ENCODE measurements at regions not wholly inside any gene's neighbourhood (a gene's known extent, or its start where the extent isn't known, plus 50 kb on each side); places are given as distances from the start of the nearest gene placed in this dataset.
"Not testable (repeated sequence)": the region's sequence is repeated elsewhere in the genome, so short reads cannot be mapped to it uniquely, and the experiment has no call there.

DNA sequence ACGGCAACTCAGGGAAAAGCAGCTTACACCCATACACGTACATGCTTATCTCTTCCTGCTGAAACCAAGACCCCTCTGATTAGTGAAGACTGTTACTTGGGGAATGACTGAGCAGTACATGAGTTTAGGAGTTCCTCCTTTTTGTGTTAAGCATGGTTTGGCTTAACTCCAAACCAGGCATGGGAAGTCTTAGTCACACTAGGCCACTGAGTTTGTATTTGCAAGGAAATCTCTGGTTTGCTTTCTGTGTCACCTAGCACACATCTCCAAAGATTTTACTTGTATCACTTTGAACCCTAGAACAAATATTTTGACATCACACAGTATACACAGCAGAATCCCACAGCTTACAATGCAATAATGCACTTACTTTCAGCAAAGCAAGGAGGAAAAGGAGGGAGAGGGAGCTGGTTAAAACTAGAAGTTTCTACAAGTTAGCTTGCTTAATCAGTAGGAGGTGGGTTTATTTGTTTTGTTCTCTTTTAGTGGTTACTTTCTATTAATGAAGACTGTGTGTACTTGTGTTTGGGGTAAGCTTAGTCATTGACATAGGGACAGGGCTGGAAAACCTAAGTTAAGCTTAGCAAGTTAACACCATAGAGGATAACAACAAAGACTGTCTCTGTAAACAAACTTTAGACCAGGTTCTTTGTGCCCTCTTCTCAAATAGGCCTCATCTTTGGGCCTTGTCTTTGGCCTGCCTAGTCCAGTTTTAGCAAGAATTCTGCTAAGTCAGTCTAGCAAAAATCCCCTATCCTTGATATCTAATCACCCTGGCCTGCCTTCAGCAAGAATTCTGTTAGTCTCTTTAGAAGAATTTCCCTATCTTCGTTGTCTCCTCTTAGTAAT lies 219.4 kb downstream of the MREG start:
- no peak for DNase-seq

DNA sequence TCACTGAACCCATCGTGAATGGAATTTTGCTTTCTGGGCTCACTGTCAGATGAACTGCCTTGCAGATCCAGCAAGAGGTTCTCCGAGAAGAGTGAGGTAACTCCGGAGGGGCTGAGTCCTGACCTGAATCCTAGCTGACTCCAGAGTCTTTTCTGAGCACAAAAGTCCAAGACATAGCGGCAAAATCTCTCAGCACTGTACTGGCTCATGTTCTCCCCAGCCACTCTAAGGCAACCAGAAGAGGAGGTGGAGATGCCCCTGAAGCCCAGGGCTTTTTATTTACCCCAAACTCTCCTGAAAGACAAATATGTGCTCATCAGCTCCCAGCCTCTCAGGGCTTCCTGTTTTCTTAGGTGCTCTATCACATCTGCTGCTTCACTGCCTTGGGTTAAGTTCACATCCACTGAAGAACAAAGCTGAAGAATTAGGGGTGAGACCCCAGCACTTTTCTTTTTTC lies 221.8 kb downstream of the MREG start:
- DNase-seq: no peak

DNA sequence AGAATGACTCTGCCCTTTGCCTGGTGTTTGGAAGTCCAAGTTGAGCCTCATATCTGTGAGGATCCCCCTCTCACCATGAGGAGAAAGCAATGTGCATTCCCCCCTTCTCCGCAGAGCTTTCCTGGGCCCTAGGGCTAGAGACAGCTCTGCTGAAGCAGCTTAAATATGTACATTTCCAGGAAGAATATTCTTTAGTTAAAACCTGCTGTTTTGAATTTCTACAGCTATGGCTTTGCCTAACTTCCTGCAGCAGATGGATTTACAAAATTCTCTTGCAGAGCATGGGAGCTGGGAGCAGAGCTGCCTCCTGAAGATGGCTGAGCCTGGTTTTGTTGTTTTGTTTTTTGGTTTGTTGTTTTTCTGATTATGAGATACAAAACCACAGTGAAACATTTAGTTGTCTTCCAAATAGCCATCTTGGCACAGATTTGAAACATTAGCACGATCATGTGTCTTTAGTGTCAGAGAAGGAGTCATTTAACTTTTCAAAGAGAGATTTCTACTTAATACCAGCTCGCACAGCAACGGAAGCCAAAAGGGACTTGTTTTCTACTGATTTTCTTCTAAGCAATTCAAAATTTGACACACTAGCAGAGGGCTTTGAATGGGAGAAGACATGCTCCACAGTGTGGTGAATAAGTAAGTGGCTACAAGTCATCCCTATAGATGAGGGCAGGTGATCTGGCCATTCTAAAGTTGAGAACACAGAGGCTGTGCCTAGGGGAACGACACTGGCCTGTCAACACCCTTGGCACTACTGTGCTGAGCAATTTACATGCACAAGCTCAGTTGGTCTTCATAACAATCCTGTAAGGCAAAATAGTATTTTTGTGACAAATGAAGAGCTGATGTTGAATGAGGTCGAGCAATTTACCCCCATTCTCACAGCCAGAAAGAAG lies 222.6 kb downstream of the MREG start:
- DNase-seq: no peak

DNA sequence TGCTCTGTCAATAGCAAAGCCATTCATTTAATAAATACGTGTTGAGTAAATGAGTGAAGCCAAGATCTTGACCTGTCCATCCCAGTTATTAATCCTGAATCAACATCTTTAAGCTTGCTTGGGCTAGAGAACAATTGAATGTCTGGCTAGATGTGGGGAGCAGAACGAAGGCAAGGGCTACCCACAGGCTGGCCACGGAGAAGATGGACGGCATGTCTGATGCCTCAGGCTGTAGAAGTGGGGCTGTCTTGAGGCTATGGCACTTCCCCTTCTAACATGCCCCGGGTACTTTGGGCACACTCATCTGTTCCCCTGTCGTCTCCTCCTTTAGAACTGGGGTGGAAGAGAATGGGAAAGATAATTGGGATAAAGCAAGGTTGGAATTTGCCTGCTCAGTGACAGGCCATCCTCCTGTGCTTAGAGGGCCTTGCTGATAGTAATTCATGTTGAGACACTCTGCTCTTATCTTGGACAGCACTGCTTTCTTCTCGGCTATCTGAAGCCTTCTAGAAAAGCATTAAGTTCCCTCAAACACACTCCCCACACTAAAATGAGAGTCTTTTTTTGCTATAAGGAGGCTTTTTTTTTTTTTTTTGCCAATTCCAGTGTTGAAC lies 225.7 kb downstream of the MREG start:
- DNase-seq: no peak

DNA sequence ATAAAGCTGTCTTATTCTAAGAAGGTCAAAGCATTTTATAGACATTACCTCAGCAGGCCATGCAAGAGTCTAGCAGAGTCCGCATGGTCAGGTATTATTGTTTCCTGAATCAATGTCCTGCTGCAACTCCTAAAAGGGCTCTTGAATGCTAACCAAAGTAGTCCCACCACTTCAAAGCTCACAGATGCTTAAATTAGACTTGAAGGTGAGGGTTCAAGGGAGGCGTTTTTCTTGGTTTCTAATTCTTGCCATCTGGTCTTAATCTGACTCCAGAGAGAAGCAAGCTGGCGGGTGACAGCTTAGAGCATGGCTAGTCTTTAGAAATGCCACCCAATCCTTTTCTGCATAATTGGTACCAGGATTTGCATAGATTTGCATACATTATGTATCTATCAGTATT lies 226.3 kb downstream of the MREG start:
- no peak for DNase-seq

DNA sequence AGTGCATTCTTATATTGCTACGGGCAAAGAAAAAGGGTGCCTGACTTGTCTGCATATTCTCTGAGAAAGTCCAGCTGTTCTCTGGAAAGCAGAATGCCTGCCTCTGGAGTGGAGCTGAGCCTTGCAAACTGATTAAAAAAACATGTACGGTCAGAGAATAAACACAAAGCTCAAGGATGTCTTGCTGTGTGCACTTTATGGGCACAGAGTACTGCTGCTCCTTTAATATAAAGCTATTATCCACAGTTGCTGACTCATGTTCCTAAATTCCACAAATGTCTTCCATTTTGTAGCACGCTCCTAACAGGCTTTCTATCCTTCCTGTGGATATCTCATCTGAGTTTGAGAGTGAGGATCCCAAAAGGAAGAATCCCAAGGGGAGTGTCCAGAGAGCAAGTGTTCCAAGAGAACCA lies 229.0 kb downstream of the MREG start:
- no peak for DNase-seq

DNA sequence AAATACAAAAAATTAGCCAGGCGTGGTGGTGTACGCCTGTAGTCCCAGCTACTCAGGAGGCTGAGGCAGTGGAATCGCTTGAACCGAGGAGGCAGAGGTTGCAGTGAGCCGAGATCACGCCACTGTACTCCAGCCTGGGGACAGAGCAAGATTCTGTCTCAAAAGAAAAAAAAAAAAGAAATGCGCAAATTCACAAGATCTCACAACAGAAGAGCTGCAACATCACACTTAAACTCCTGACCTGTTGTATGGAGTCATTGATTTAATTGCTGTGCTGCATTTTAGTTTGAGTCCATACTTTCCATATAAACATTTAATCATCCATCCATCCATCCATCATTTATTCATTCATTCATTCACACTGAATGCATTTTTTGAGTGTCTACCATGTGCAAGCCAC lies 229.7 kb downstream of the MREG start:
- DNase-seq: not testable (repeated sequence)

DNA sequence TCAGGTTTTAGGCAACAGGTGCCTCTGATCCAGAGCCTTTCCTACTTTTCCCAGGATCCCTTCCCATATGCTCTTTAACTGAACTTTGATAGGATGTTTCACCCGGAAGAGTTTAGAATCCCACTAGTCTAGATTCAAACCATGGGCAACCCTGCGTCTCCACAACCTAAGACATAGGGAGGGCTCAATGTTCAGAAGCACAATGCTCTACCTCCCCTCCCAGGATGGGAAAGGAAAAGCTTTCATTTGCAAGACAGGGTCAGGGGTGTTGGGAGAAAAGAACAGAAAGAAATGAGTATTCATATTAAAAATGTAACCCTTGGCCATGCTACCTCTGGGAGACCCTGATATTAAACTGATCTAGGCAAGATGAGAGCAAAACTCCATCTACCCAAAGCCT lies 230.4 kb downstream of the MREG start:
- no peak for DNase-seq

DNA sequence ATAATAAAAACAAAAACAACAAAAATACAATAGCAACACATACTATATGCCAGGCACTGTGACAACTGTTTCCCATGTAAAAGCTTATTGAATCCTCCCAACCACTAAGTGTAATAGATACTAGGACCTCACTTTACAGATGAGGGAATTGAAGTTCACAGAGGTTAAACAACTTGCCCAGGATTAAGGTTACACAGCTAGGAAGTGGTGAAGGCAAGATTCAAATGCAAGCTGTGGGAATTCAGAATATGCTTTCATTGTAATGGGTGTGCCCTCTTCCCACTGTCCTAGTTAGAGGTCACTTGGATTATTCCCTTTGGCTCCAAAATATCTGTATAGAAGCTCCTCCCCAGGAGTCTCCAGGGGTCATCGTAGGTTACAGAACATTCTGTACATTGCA lies 231.1 kb downstream of the MREG start:
- no peak for DNase-seq

DNA sequence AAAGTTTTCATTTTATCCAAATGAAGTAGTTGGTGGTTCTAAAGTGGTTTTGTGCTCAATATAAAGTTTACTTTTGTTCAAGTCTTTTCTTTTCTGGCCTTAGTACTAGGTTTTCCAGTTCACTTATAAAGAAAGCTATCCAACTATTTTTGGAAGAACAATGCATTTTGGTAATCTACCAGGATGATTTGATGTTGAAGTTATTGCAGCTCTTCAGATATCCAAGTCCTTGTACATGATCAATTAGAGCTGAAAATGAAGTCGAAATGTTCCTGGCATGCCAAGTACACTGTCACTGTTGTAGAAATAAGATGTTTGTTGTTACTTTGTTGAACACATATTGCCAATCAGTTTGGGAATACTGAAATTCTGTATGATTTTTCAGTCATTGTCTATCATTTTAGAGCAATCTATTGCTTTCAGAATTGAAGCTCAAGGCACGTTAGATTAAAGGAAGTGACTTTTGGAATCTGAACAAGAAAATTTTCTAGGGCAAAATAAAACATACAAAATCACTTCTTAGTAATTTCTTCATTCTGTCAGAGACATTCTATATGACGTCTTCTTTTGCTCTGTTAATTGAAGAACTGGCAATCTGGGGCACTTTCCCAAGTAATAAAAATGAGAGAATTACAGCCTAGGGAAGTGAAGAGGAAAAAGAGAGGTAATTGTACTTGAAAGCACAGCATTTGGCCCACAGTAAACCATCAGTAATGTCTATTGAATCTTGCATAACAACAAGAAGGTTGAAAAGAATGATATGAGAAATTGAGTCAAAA lies 232.3 kb downstream of the MREG start:
- DNase-seq: no peak

DNA sequence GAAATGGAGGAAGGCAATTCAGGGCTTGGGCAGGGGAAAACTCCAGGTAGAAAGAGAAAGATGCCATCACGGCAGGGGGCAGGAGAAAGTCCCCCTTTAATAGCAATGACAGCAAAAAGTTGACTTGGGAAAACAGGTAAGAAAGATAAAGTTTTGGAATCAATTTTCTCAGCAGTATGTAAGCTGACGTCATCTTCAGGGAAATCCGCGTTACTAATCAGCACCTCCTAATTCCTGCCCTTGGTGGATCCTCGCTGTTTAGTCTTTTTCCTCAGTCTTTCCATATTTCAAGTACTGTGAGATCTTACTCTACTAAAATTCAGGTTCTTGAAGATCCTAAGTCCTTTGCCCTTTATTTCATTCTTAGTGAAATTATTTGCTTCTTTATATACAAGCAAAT lies 233.0 kb downstream of the MREG start:
- DNase-seq: no peak

DNA sequence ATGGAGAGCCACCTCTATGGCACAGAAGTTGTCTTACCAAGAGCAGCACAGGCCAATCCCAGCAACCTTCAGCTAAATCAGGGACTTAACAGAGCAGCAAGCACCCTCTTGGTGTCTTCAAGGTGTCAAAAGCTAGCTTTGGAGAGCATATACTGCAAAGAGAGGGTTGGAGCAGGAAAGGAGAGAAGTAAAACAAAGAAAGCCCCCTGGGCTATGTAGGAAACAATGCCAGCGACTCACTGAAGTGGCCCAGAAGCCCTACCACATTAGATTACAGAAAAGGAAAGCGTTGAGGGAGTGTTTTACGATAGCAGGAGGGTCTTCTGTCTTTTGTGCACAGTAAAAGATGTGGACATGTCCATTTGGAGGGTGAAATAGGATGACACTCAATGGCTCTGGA lies 233.4 kb downstream of the MREG start:
- no peak for DNase-seq

DNA sequence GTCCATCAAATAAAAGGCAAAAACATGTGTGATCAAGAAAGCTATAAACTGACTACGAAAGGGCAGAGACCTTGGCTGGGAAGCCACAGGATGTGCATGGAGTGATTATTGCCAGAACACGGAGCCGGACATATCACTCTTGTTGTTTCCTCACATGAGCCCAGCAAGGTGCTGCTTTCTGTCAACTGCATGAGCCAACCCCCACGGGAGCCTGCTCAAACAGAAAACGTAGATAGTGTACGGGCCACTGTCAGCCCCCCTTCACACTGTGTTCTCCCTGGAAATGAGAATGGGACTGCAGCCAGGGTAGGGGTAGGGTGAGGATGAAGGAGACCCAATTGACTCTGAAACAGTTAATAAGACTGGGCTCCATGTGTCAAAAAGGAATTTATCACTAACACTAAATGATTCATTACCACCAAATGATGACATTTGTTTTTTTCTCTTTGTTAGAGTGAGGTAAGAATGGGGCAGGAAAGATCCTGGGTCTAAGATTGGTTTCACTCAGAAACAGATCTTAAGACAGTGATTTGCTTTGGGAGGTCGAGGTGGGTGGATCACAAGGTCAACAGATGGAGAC lies 235.8 kb downstream of the MREG start:
- no peak for DNase-seq

DNA sequence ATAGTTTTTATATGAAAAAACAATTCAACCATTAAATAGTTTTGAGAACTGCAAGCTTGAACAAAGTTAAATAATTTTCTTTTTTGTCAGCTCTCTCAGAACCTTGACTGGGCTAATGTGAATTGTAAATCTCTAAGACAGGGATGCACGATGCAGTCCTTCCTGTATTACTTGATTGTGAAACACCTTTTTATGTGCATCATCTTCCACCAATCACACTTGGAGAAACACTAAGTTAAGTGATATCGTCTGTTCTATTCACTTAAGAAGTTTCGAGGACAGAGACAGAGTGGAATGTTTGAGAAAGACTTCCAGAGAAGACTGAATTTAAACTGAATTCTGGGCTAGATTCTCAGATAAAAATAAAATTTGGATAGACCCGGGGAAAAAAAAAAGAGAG lies 238.2 kb downstream of the MREG start:
- DNase-seq: no peak

DNA sequence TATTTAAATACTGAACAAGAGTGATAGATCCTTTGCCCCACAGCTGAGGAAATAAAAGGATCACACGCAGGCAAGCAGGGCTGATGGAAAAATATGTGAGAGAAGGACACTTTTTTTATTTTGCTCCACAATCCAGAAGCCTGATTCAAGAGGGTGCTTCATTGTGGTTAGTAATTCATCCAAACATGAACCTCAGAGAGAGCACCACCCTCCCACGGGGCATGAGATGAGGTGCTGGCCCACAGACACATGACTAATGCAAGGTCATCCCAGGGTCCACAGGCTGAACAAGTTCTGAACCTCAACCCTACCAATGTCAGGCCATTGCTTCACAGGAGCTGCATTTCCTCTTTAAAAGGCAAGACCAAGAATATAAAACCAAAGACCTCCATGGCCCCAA lies 239.6 kb downstream of the MREG start:
- DNase-seq: no peak

DNA sequence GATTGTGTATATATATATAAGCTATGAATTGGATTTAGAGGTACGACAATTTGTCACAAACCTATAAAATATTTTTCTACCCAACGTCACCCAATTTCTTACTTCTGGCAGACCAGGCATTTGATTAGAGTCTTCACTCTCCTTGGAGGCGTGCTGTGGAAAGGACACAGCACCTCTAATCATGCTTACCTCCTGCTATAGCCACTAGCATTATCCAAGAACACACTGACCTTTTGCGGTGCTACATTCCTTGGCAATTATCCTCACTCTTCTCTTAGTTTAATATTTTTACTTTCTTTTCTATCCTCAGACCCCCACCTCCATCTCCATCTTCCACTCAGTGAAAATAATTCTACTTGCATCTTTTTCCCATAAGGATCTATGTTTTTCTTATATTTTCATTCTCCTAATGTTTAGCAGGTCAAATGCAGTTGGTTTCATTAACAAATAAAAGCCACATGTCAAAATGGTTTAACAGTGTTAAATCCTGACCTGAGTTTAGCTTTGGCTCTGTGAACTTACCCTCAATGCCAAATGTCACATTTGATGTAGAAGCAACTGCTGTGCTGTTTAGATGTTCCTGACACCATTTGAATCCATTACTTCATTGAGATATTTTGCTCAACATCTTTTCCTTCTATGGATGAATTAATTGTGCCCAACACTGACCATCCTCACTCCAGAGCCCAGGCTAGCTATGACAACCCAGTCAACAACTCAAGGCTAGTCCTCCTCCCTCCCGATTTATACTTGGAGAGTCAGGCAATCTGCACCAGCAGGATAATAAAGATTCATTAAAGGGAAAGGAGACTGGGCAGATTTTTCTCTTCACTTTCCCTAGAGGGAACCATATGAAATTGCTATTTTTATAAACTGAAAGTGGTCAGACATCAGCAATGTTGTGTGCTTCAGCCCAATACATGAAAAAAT lies 240.5 kb downstream of the MREG start:
- no peak for DNase-seq

DNA sequence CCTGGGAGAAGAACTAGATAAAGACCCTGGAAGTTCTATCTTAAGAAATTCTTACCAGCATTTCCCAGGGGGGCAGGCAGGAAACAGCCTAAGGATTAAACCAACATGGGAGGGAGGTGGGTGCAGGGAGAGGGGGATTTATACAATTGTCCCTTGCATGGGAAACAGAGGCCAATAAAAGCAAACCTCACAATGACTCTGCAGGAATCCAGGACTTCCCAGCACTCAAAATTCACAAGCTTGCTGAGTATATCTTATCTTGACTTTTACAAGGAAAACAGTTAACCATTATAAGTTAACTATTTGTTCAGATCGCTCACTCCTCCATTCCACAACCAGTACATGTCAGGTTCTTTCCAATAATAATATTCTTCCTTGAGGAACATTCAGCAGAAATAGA lies 241.3 kb downstream of the MREG start:
- no peak for DNase-seq

DNA sequence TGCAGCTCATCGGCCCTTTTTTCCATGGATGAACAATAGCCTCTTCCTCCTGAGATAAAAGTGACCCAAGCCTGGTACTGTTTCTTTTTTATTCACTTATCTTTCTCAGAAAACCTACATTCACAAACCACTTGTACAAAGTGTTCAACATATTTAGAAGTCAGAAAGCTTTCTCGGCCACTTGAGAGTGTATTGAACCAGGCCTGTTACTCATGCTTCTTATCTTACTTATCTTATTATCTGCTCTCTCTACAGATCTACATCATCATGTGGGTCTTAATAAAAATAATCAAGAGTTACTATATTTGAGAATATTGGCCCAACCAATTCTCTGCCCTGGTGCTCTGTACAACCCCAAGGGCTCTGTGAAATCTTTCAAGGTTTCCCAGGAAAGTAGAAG lies 242.1 kb downstream of the MREG start:
- DNase-seq: no peak

DNA sequence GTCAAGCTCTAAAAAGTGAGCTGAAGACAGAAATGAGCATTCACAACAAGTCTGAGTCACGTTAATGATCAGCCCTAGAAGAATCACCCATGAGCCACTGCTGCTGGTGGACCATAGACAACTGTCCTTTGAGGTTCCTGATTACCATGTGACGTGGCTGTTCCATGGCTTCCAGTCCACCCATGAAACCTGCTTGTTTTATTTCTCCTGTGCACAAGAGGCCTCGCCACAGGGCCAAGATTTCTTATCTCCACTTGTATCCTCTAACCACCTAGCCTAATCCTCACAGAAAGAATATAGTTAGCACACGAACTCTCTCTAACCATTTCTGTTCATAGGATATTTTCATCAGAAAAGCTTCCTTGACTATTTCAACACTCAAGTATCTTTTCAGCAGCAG lies 242.7 kb downstream of the MREG start:
- DNase-seq: no peak

DNA sequence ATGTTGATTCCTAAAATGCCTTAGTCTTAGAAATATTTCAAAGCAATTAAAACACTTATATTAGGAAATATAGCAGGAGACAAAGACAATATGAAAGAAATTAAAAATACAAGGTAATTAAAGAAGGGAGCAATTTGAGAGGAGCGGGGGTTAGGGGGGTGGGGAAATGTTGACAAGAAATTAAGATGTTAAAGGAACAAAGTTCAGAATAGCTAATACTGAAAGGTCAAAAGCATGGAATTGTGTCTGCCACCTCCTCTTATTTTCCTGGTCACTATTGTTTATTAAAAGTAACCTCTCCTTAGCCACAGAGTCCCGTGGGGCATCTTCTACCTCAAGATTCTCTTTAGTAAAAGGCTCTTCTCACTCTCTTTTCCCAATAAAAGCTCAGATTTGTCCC lies 244.1 kb downstream of the MREG start:
- DNase-seq: no peak

DNA sequence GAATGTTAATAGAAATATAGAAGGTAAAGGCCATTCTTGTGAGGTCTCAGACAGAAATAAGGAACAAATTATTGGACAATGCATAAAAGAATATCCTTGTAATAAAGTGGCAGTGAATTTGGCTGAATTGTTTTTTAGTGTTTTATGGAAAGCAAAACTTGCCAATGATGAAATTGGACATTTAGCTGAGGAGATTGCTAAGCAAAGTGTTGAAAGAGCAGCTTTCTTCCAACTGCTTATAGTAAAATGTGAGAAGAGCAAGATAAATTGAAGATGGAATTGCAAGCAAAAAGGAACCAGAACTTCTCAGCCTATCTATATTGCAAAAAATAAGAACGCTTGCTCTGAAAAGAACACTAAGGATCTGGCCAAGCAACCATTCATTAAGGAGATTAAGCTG lies 245.7 kb downstream of the MREG start:
- no peak for DNase-seq
